NCI-H526 treated with DMSO at 0.1 percent for 48 hours (cell line): ENCODE measurements at regions not wholly inside any gene's neighbourhood (a gene's known extent, or its start where the extent isn't known, plus 50 kb on each side); places are given as distances from the start of the nearest gene placed in this dataset.

Experiments used
- DNase-seq: peaks from one replicate; lab custom pipeline; 2025; lab: John Stamatoyannopoulos, UW

DNA sequence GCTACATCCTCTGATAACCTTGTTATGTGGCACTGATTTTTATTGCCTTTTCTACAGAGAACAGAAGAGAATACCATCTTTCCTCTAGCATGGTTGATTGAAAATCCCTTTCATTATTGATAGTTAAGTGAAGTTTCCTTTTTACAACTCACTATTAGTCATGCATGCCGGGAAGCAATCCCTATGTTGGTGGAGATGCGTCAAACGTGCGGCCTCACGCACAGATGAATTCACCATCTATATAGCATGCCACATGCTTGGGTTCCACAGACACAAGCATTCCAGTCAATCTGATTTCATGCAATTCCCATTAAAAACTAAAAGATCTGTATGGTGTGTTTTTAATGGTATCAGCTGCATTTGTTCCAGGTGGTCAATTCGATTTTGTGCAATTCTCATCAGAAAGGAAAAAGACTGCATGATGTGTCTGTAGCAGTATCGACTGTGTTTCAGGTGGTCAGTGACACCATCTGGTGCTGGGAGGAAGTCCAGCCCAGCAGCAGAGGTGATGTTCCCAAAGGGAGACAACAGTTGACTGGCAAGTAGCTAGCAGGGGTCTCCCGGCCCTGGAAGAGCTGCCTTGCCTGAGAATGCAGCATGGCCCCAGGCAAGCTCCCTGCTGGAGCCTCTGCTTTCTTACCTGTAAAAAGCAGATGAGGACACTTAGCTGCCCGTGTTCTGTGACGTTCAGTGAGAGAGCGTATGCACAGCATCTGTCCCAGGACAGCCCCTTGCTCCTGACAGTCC lies 151.3 kb upstream of the NCK2 start:
- DNase-seq: no peak

GRCh38 chr2:105592288-105592687 lies 152.4 kb upstream of the NCK2 start:
- no peak for DNase-seq

- DNase-seq: no peak
These were observed 153.7 kb upstream of the NCK2 start for GRCh38 chr2:105590780-105591660.

GRCh38 chr2:105588581-105588980 lies 156.1 kb upstream of the NCK2 start:
- no peak for DNase-seq

GRCh38 chr2:105587637-105588036 lies 157.1 kb upstream of the NCK2 start:
- DNase-seq: peak; percentile 46

GRCh38 chr2:105584435-105585010 lies 160.2 kb upstream of the NCK2 start:
- no peak for DNase-seq

- DNase-seq: peak; percentile 96
These were observed 161.6 kb upstream of the NCK2 start for GRCh38 chr2:105582952-105583660.

DNA sequence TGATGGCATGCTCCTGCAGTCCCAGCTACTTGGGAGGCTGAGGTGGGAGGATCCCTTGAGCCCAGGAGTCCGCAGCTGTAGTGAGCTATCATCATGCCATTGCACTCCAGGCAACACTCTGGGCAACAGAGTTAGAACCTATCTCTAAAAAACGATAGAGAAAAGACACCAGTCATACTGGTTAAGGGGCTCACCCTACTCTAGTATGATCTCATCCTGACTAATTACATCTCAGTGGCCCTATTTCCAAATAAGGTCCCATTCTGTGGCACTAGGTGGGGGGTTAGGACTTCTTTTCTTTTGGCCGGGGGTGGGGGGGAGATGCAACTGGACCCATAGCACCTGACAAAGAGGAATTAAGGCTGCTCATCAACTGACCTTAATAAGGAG lies 163.2 kb upstream of the NCK2 start:
- no peak for DNase-seq

GRCh38 chr2:105580870-105581554 lies 163.7 kb upstream of the NCK2 start:
- no peak for DNase-seq

DNA sequence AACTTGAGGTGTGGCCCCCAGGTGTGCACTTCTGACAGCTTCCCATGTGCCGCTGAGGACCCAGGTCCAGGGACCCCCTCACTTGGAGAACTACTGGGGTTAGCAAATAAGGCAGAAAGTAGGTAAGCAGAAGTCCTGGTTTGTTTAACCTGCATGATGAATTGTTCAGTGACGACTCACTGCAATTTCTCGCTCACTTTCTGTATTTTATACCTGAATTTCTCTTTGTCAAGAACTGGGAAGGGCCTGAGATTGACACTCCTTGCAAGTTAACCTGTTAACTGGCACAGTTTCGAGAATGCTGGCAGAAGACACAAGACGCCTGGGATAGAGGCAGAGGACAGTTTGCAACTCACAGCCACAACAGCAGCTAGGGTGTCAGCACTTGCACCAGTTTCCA lies 164.5 kb upstream of the NCK2 start:
- no peak for DNase-seq

- no peak for DNase-seq
These were observed 166.5 kb upstream of the NCK2 start for GRCh38 chr2:105578166-105578565.

DNA sequence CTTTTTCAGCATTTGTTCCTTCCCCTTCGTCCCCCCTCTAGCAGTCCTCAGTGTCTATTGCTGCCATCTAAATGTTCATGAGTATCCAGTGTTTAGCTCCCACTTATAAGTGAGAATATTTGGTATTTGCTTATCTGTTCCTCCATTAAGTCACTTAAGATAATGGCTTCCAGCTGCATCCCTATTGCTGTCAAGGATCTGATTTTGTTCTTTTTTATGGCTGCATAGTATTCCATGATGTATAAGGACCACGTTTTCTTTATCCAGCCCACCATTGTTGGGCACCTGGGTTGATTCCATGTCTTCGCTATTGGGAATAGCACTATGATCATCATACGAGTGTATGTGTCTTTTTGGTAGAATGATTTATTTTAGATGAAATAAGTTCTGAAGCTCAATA lies 166.9 kb upstream of the NCK2 start:
- DNase-seq: no peak

- DNase-seq: peak; percentile 87
These were observed 168.1 kb upstream of the NCK2 start for GRCh38 chr2:105576440-105577241.

DNA sequence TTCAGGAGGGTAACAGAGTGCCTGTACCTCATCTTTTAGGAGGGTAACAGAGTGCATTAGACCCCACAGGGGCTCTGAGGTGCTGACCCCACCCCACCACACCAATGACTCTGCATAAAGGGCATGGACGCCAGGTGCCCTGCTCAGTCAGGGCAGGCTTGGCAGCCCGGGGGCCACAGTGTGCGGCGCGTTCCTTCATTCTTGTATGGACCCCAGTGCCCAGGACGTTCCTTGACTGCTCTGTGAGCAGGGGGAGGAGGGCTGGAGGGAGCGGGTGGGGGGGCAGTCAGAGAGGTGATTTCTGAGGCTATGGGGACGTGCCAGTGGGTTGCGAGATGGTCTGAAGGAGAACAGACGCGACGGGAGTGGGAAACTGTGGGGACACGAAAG lies 168.7 kb upstream of the NCK2 start:
- no peak for DNase-seq

GRCh38 chr2:105575499-105576025 lies 169.2 kb upstream of the NCK2 start:
- no peak for DNase-seq

- DNase-seq: no peak
These were observed 169.8 kb upstream of the NCK2 start for GRCh38 chr2:105574796-105575344.

GRCh38 chr2:105573910-105574655 lies 170.6 kb upstream of the NCK2 start:
- DNase-seq: peak; percentile 26

GRCh38 chr2:105573490-105573889 lies 171.2 kb upstream of the NCK2 start:
- DNase-seq: no peak

DNA sequence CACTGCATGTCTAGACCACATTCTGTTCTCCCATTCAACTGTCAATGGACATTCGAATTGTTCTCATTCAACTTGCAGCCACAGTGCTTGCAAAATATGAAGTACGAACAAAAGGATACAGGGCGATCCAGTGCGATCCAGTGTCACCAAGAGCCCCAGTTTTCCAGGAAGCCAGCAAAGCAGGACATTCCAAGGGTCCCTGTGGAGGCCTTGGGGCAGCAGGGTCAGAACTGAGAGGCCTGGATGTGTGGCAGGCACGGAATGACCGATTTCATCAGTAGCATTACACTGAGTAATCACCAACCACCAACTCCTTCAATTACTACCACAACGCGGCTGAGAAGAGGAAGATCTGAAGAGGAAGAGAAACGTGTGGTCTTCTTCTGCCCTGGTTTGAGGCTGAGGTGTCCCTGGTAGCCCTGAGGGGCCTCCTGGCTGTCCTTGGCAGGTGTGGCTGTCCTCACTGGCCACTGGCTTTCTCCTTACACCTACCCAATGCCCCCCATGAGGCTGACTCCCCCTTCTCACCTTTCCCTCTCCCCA lies 172.7 kb upstream of the FHL2 start:
- no peak for DNase-seq
